ENCODE measurements at regions not wholly inside any gene's neighbourhood (a gene's known extent, or its start where the extent isn't known, plus 50 kb on each side); places are given as distances from the start of the nearest gene placed in this dataset.

DNA sequence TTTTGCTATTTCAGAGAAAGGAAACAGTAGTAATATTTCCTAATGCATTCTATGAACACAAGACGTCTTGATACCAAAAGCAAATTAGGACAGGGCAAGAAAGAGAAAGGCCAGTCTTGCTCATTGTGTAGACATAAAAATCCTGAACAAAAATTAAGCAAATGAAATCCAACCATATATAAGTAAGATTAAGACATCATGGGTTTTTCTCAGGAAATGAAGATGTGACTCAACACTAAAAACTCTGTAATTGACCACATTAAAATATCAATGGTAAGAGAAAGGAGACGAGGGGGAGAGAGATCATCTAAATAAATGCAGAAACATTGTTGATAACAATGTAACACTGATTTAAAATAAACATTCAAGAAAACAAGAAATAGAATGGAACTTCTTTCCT, 205.4 kb downstream of the SOD2 start:
- no peak overlapping the region for H3K4me3 Mint-ChIP-seq

DNA sequence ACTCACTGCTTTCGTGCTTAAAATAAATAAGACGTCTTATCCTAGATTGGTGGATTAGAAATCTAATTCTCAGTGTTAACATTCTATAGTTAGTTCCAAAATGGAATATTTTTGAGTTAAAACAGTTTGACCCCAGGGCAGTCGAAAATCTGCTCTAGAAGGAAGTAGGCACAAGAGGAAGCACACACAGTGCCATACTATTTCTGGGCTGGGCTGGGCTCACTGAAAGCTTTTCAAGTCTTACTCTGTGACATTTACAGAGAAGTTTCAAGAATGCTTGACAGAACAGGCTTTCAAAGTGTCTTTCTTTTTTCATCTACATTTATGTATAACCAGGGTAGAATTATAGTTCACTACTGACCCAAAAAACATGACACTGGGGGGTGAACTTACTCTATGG, 209.8 kb downstream of the SOD2 start:
- Histone ChIP-seq H3K4me3 (replicated peaks in 1 of 3; ENCODE audit: low read depth in 2 of 3, low read length in 3 of 3) (no peak overlapping the region), H3K27ac (ENCODE audit: low read depth in 1 of 2, low read length in 2 of 2) (no peak overlapping the region), H3K79me2 (ENCODE audit: insufficient read depth, low read length) (no peaks in the 10 kb centered on the region), H4K20me1 (ENCODE audit: insufficient read depth, low read length) (no peaks in the 10 kb centered on the region), H3K9ac (ENCODE audit: insufficient read depth, low read length, poor library complexity, severe bottlenecking) (no peak overlapping the region), H2AFZ (ENCODE audit: insufficient read depth, low read depth, low read length, poor library complexity, severe bottlenecking) (no peak overlapping the region), H3K9me3 (replicated peaks in 1 of 2; ENCODE audit: control insufficient read depth in 1 of 2, insufficient read depth in 1 of 2, low read length in 2 of 2) (no peaks in the 10 kb centered on the region), H3K27me3 (ENCODE audit: control insufficient read depth in 2 of 2, insufficient read depth in 2 of 2, low read length in 2 of 2) (no peaks in the 10 kb centered on the region), H3K36me3 (replicated peaks in 1 of 2; ENCODE audit: control insufficient read depth in 1 of 2, insufficient read depth in 2 of 2, low read length in 2 of 2) (no peaks in the 10 kb centered on the region), H3K4me2 (replicated peaks; ENCODE audit: extremely low read depth, low read length, poor library complexity, severe bottlenecking) (no peak overlapping the region), H3K4me1 (ENCODE audit: control insufficient read depth in 1 of 2, insufficient read depth in 2 of 2, low read length in 2 of 2) (no peaks in the 10 kb centered on the region)
- intact Hi-C loops (cut with micrococcal nuclease) = no loop called here
- H3K36me3 Mint-ChIP-seq = no peaks in the 10 kb centered on the region
- DNase-seq = no peak
- no peak overlapping the region for H3K4me3 Mint-ChIP-seq
- peaks cover 1 to 6% (median 5%) of the 10 kb centered on the region in 3 donors for H3K27me3 Mint-ChIP-seq (ENCODE audit: low read depth in 3 of 3)
- peaks cover 0 to 10% (median 0%) of the 10 kb centered on the region in 7 donors for H3K9me3 Mint-ChIP-seq
- H3K4me1 Mint-ChIP-seq = peaks cover 1% of the 10 kb centered on the region
- TF ChIP-seq, protein P1, sequence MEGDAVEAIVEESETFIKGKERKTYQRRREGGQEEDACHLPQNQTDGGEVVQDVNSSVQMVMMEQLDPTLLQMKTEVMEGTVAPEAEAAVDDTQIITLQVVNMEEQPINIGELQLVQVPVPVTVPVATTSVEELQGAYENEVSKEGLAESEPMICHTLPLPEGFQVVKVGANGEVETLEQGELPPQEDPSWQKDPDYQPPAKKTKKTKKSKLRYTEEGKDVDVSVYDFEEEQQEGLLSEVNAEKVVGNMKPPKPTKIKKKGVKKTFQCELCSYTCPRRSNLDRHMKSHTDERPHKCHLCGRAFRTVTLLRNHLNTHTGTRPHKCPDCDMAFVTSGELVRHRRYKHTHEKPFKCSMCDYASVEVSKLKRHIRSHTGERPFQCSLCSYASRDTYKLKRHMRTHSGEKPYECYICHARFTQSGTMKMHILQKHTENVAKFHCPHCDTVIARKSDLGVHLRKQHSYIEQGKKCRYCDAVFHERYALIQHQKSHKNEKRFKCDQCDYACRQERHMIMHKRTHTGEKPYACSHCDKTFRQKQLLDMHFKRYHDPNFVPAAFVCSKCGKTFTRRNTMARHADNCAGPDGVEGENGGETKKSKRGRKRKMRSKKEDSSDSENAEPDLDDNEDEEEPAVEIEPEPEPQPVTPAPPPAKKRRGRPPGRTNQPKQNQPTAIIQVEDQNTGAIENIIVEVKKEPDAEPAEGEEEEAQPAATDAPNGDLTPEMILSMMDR (IDR thresholded peaks at IDR 0.05) = no peak
- WGBS (ENCODE audit: insufficient coverage) = no CpG with 5 or more reads among the region's 3 CpGs
- H3K27ac Mint-ChIP-seq = no peak overlapping the region

More for the DNA sequence above, 205.4 kb downstream of the SOD2 start:
- Histone ChIP-seq H3K4me1 (ENCODE audit: control insufficient read depth in 1 of 2, insufficient read depth in 2 of 2, low read length in 2 of 2) (no peaks in the 10 kb centered on the region), H3K9me3 (replicated peaks in 1 of 2; ENCODE audit: control insufficient read depth in 1 of 2, insufficient read depth in 1 of 2, low read length in 2 of 2) (no peaks in the 10 kb centered on the region), H3K36me3 (replicated peaks in 1 of 2; ENCODE audit: control insufficient read depth in 1 of 2, insufficient read depth in 2 of 2, low read length in 2 of 2) (no peaks in the 10 kb centered on the region), H3K27me3 (ENCODE audit: control insufficient read depth in 2 of 2, insufficient read depth in 2 of 2, low read length in 2 of 2) (no peaks in the 10 kb centered on the region), H3K4me2 (replicated peaks; ENCODE audit: extremely low read depth, low read length, poor library complexity, severe bottlenecking) (no peak overlapping the region), H3K9ac (ENCODE audit: insufficient read depth, low read length, poor library complexity, severe bottlenecking) (no peak overlapping the region), H4K20me1 (ENCODE audit: insufficient read depth, low read length) (no peaks in the 10 kb centered on the region), H3K4me3 (replicated peaks in 1 of 3; ENCODE audit: low read depth in 2 of 3, low read length in 3 of 3) (no peak overlapping the region), H3K79me2 (ENCODE audit: insufficient read depth, low read length) (no peaks in the 10 kb centered on the region), H3K27ac (ENCODE audit: low read depth in 1 of 2, low read length in 2 of 2) (no peak overlapping the region), H2AFZ (ENCODE audit: insufficient read depth, low read depth, low read length, poor library complexity, severe bottlenecking) (no peak overlapping the region)
- intact Hi-C loops (cut with micrococcal nuclease) = no loop called here
- Mint-ChIP-seq H3K36me3 (no peaks in the 10 kb centered on the region), H3K27ac (no peak overlapping the region), H3K9me3 (peaks cover 0 to 7% (median 0%) of the 10 kb centered on the region in 7 donors), H3K27me3 (ENCODE audit: low read depth in 3 of 3) (peaks cover 0 to 3% (median 3%) of the 10 kb centered on the region in 3 donors), H3K4me1 (peaks cover 1% of the 10 kb centered on the region)
- no CpG with 5 or more reads among the region's 2 CpGs for WGBS (ENCODE audit: insufficient coverage)
- no peak for DNase-seq
- TF ChIP-seq, protein P1 (IDR thresholded peaks at IDR 0.05) = no peak

All from CD14-positive monocyte (primary cell).